OCI-LY1 (cell line): ENCODE measurements at regions not wholly inside any gene's neighbourhood (a gene's known extent, or its start where the extent isn't known, plus 50 kb on each side); places are given as distances from the start of the nearest gene placed in this dataset.

Experiments used
- CTCF ChIP-seq: fragments of 200-600 bp; sonication (generic), shearing (Covaris generic); IDR thresholded peaks from 2 replicates; pipeline ENCODE4 v1.5.1; 2017; ENCODE audit warnings: mild to moderate bottlenecking, antibody characterized with exemption, low read length, moderate library complexity, mixed read lengths
- EZH2 ChIP-seq: fragments of 200-600 bp; sonication (generic), shearing (Covaris generic); IDR thresholded peaks from 2 replicates; pipeline ENCODE4 v1.8.0; 2017; ENCODE audit warnings: borderline replicate concordance, mixed run types, mild to moderate bottlenecking, antibody characterized with exemption, low read length, moderate library complexity, mixed read lengths

- TF ChIP-seq CTCF (no peak), EZH2 (no peak)
These were observed 75.7 kb downstream of the LHX2 start for GRCh38 chr9:124087226-124087625.
